Esophagus squamous epithelium (tissue), 5 donors: ENCODE measurements at regions not wholly inside any gene's neighbourhood (a gene's known extent, or its start where the extent isn't known, plus 50 kb on each side); places are given as distances from the start of the nearest gene placed in this dataset.

Experiments used
- DNase-seq: peaks from one replicate; lab custom pipeline; 2025; lab: John Stamatoyannopoulos, UW
- H3K27ac ChIP-seq, 4 donors: fragments of 200-600 bp; sonication (generic); one replicate each; pipeline ENCODE4 v1.5.1; 2016 to 2019; ENCODE audit warnings: mild to moderate bottlenecking in 1 of 4
- H3K27me3 ChIP-seq, 4 donors: fragments of 200-600 bp; sonication (generic); 1 replicate in 3 of 4; 2 replicates in 1 of 4; pipeline versions ENCODE4 v1.5.1 to v1.6.0; 2017 to 2021; ENCODE audit warnings: antibody characterized with exemption in 1 of 4
- H3K36me3 ChIP-seq, 3 donors: fragments of 200-600 bp; sonication (generic); one replicate each; pipeline ENCODE4 v1.5.1; 2016 to 2019
- H3K4me1 ChIP-seq, 3 donors: fragments of 200-600 bp; sonication (generic); one replicate each; pipeline ENCODE4 v1.5.1; 2017 to 2019
- H3K4me3 ChIP-seq, 4 donors: fragments of 200-600 bp; sonication (generic); 1 replicate in 3 of 4; 2 replicates in 1 of 4; pipeline ENCODE4 v1.5.1; 2016 to 2019; ENCODE audit warnings: mild to moderate bottlenecking in 2 of 4, moderate library complexity in 1 of 4
- H3K9me3 ChIP-seq, 3 donors: fragments of 200-600 bp; sonication (generic); one replicate each; pipeline ENCODE4 v1.5.1; 2016 to 2019
- POLR2A ChIP-seq, 4 donors: fragments of 450-650 bp; IDR thresholded peaks; one replicate each; pipeline ENCODE4 v1.6.1; 2017; ENCODE audit warnings: antibody characterized with exemption in 4 of 4, mild to moderate bottlenecking in 4 of 4, moderate library complexity in 3 of 4
- WGBS, 2 donors: methylation state at CpG; one replicate each; pipeline ENCODE4 v1.1.5; 2018; 5-methylcytosine and 5-hydroxymethylcytosine counted together
- intact Hi-C: fragments of 100-400 bp; cut with DNase I; formaldehyde crosslinking; loops from one replicate; pipeline ENCODE4 v1.15.0; 2022
- TF ChIP-seq, protein P1 (sequence below), 6 experiments: fragments of 450-650 bp in 4 of 6; fragments of 200-600 bp in 2 of 6; sonication (generic) in 2 of 6; IDR thresholded peaks; one replicate each; pipeline ENCODE4 v1.5.1; 2016 to 2019; ENCODE audit warnings: antibody characterized with exemption in 6 of 6, mild to moderate bottlenecking in 4 of 6, moderate library complexity in 4 of 6
- donor health status: DM: yes; HTN: yes; CAD: no.

DNA sequence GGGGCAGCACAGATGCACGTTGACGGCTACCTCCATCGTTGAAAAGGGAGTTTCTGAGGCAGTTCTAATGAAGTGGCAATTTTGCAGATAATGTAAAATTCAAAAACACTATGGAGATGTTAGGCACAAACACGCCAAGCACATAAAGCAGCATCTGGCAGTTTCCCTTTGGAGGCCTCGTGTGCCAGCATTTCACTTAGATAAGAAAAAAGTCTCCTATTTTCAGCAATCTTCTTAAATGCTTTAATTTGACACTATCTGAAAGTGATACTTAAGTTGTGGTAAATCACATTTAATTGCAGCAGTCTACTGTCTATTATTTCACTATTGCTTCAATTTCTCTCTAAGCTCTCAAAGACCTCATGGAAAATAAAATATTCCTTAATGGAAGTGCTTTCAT lies 125.3 kb upstream of the PROKR2 start:
- no peaks in the 10 kb centered on the region for H3K36me3 ChIP-seq
- H3K27ac ChIP-seq, result no peak overlapping the region
- WGBS, 2 donors, result 76 to 88% methylated on average over 5 of the region's 5 CpGs
- H3K9me3 ChIP-seq, result peaks cover 0 to 5% (median 0%) of the 10 kb centered on the region in 3 donors
- TF ChIP-seq, protein P1, sequence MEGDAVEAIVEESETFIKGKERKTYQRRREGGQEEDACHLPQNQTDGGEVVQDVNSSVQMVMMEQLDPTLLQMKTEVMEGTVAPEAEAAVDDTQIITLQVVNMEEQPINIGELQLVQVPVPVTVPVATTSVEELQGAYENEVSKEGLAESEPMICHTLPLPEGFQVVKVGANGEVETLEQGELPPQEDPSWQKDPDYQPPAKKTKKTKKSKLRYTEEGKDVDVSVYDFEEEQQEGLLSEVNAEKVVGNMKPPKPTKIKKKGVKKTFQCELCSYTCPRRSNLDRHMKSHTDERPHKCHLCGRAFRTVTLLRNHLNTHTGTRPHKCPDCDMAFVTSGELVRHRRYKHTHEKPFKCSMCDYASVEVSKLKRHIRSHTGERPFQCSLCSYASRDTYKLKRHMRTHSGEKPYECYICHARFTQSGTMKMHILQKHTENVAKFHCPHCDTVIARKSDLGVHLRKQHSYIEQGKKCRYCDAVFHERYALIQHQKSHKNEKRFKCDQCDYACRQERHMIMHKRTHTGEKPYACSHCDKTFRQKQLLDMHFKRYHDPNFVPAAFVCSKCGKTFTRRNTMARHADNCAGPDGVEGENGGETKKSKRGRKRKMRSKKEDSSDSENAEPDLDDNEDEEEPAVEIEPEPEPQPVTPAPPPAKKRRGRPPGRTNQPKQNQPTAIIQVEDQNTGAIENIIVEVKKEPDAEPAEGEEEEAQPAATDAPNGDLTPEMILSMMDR (IDR thresholded peaks at IDR 0.05), result no peak
- TF ChIP-seq POLR2A (IDR thresholded peaks at IDR 0.05), result no peak
- no peaks in the 10 kb centered on the region for H3K4me1 ChIP-seq
- H3K4me3 ChIP-seq, result no peak overlapping the region
- peaks cover 0 to 15% (median 0%) of the 10 kb centered on the region in 4 donors for H3K27me3 ChIP-seq
- intact Hi-C loops, result no loop called here
- no peak for DNase-seq

DNA sequence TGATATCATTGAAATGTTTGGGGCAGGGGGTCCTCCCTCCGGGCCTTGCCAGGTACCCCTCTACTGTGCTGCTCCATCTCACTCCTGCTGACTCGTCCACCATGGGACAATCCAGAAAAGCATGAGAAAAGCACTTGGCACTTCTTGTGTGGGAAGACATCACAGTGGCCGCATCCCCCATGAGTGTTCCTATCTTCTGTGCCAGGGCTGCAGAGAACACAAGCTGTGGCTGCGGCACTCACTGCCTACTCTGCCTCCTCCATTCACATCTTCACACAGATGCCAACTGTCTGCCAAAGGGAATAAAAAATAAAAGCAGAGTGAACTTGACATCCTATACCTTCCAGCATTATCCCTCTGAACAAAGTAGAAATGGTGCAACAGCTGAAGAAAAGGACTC lies 117.4 kb upstream of the PROKR2 start:
- H3K27me3 ChIP-seq, result no peaks in the 10 kb centered on the region
- intact Hi-C loops, result no loop called here
- 75 to 94% methylated on average over 3 of the region's 4 CpGs for WGBS, 2 donors
- peaks cover 0 to 5% (median 0%) of the 10 kb centered on the region in 3 donors for H3K9me3 ChIP-seq
- TF ChIP-seq, protein P1 (IDR thresholded peaks at IDR 0.05), result no peak
- TF ChIP-seq POLR2A (IDR thresholded peaks at IDR 0.05), result no peak
- no peak overlapping the region for H3K27ac ChIP-seq
- H3K36me3 ChIP-seq, result no peaks in the 10 kb centered on the region
- no peaks in the 10 kb centered on the region for H3K4me1 ChIP-seq
- no peak for DNase-seq
- H3K4me3 ChIP-seq, result no peak overlapping the region

DNA sequence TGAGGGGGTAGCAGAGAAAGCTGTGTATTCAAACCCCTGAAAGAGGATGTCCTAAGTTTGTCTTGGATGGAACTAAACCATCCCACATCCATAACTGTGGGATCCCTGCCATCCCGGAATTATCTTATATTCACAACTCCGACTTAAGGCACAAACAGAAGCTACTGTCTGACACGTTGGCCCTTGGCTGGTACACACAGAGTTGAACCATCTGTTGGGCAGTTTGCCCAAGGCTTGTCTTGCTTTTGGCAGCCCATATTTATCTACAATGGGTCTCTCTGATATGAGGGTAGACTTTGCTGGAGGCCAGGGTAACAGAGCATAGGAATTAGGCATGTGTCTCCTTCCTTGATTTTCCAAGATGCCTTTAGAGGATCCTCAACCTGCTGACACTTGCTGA lies 116.6 kb upstream of the PROKR2 start:
- Histone ChIP-seq H3K4me1 (no peaks in the 10 kb centered on the region), H3K27ac (no peak overlapping the region), H3K9me3 (peaks cover 0 to 5% (median 0%) of the 10 kb centered on the region in 3 donors), H3K36me3 (no peaks in the 10 kb centered on the region), H3K4me3 (no peak overlapping the region), H3K27me3 (no peaks in the 10 kb centered on the region)
- TF ChIP-seq POLR2A (IDR thresholded peaks at IDR 0.05), result no peak
- TF ChIP-seq, protein P1 (IDR thresholded peaks at IDR 0.05), result no peak
- intact Hi-C loops, result no loop called here
- no peak for DNase-seq
- WGBS, 2 donors, result 45 to 49% methylated on average over 2 to 3 of the region's 3 CpGs

DNA sequence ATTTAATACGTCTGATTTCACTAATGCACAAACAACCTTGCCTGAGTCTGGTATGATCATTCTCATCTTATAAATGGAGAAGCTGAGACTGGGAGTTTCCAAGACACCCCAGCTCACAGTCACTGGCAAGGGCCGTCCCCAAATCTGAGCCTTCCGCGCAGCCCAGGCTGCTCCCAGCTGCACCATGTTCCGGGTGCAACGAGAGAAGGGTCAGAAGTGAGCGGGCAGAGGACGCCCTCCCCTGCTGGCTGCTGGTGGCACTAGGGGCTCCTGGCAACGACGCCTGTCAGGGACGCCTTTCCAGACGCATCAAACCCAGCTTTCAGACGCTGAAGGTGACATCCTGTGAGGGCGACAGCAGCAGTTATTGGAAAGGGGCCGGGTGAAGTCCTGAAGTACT lies 115.3 kb upstream of the PROKR2 start:
- no peak for DNase-seq
- Histone ChIP-seq H3K4me3 (no peak overlapping the region), H3K4me1 (no peaks in the 10 kb centered on the region), H3K36me3 (no peaks in the 10 kb centered on the region), H3K27me3 (no peaks in the 10 kb centered on the region), H3K9me3 (no peaks in the 10 kb centered on the region), H3K27ac (no peak overlapping the region)
- intact Hi-C loops, result no loop called here
- TF ChIP-seq, protein P1 (IDR thresholded peaks at IDR 0.05), result no peak
- TF ChIP-seq POLR2A (IDR thresholded peaks at IDR 0.05), result no peak
- 50 to 69% methylated on average over 1 to 4 of the region's 15 CpGs for WGBS, 2 donors

DNA sequence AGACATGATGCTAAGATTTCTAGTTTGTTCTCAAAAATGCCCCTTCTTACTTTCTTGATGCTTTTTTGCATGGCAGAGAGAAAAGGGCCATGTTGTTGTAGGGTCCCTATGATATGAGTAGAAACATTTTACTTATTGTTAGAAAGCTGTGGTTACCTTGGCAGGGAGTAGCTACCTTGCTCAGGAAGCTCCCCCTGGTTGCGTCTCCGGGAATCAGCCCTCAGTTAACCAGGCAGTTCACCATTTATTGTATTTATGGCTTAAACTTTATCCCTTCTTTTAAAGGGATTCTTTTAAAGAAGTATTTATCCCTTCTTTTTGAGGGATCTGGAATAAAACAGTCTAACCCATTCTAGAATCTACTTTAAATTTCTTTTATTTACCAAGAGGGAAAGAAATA lies 113.9 kb upstream of the PROKR2 start:
- H3K4me3 ChIP-seq, result no peak overlapping the region
- no peak for TF ChIP-seq POLR2A (IDR thresholded peaks at IDR 0.05)
- TF ChIP-seq, protein P1 (IDR thresholded peaks at IDR 0.05), result no peak
- H3K27me3 ChIP-seq, result no peaks in the 10 kb centered on the region
- no peak overlapping the region for H3K27ac ChIP-seq
- no peaks in the 10 kb centered on the region for H3K9me3 ChIP-seq
- DNase-seq, result no peak
- intact Hi-C loops, result no loop called here
- H3K4me1 ChIP-seq, result no peaks in the 10 kb centered on the region
- no peaks in the 10 kb centered on the region for H3K36me3 ChIP-seq
- WGBS, 2 donors, result 6 to 20% methylated on average over 2 of the region's 2 CpGs
